ENCODE measurements at regions not wholly inside any gene's neighbourhood (a gene's known extent, or its start where the extent isn't known, plus 50 kb on each side); places are given as distances from the start of the nearest gene placed in this dataset.

- no peaks in the 10 kb centered on the region for H3K4me1 ChIP-seq (ENCODE audit: control insufficient read depth, insufficient read depth, low read length)
- H3K9ac ChIP-seq (ENCODE audit: low read depth, low read length) = no peak overlapping the region
- no peaks in the 10 kb centered on the region for H3K9me3 ChIP-seq (replicated peaks; ENCODE audit: low read length)
- H3K4me3 ChIP-seq (ENCODE audit: low read length) = peak overlapping the region; percentile 61
- peaks cover 44% of the 10 kb centered on the region for H3K27me3 ChIP-seq (ENCODE audit: control insufficient read depth, insufficient read depth, low read length)
- H3K36me3 ChIP-seq (ENCODE audit: insufficient read depth, low read length) = no peaks in the 10 kb centered on the region
- H3K4me2 ChIP-seq (ENCODE audit: low read length) = peak overlapping the region; percentile 77
These were observed 330.0 kb downstream of the HNRNPD start for GRCh38 chr4:82043809-82044137.

- H3K4me3 ChIP-seq (ENCODE audit: low read length) = no peak overlapping the region
- H3K4me1 ChIP-seq (ENCODE audit: control insufficient read depth, insufficient read depth, low read length) = no peaks in the 10 kb centered on the region
- no peaks in the 10 kb centered on the region for H3K9me3 ChIP-seq (replicated peaks; ENCODE audit: low read length)
- H3K4me2 ChIP-seq (ENCODE audit: low read length) = peak overlapping the region; percentile 77
- H3K9ac ChIP-seq (ENCODE audit: low read depth, low read length) = no peak overlapping the region
- peaks cover 44% of the 10 kb centered on the region for H3K27me3 ChIP-seq (ENCODE audit: control insufficient read depth, insufficient read depth, low read length)
- H3K36me3 ChIP-seq (ENCODE audit: insufficient read depth, low read length) = no peaks in the 10 kb centered on the region
These were observed 330.5 kb downstream of the HNRNPD start for GRCh38 chr4:82043081-82043808.

GRCh38 chr4:82042042-82042441 is 331.7 kb downstream of the HNRNPD start:
- peaks cover 44% of the 10 kb centered on the region for H3K27me3 ChIP-seq (ENCODE audit: control insufficient read depth, insufficient read depth, low read length)
- no peak overlapping the region for H3K4me2 ChIP-seq (ENCODE audit: low read length)

GRCh38 chr4:82038936-82039335 is 334.9 kb downstream of the HNRNPD start:
- Histone ChIP-seq H3K4me1 (ENCODE audit: control insufficient read depth, insufficient read depth, low read length) (no peaks in the 10 kb centered on the region), H3K4me3 (ENCODE audit: low read length) (no peak overlapping the region), H3K9ac (ENCODE audit: low read depth, low read length) (no peak overlapping the region), H3K36me3 (ENCODE audit: insufficient read depth, low read length) (no peaks in the 10 kb centered on the region), H3K4me2 (ENCODE audit: low read length) (no peak overlapping the region), H3K27me3 (ENCODE audit: control insufficient read depth, insufficient read depth, low read length) (peaks cover 25% of the 10 kb centered on the region), H3K9me3 (replicated peaks; ENCODE audit: low read length) (no peaks in the 10 kb centered on the region)

More at GRCh38 chr4:82042042-82042441, 331.7 kb downstream of the HNRNPD start:
- Histone ChIP-seq H3K4me1 (ENCODE audit: control insufficient read depth, insufficient read depth, low read length) (no peaks in the 10 kb centered on the region), H3K36me3 (ENCODE audit: insufficient read depth, low read length) (no peaks in the 10 kb centered on the region), H3K4me3 (ENCODE audit: low read length) (no peak overlapping the region), H3K9me3 (replicated peaks; ENCODE audit: low read length) (no peaks in the 10 kb centered on the region), H3K9ac (ENCODE audit: low read depth, low read length) (no peak overlapping the region)

GRCh38 chr4:82036181-82036580 is 337.6 kb downstream of the HNRNPD start:
- Histone ChIP-seq H3K4me1 (ENCODE audit: control insufficient read depth, insufficient read depth, low read length) (no peaks in the 10 kb centered on the region), H3K9me3 (replicated peaks; ENCODE audit: low read length) (no peaks in the 10 kb centered on the region), H3K27me3 (ENCODE audit: control insufficient read depth, insufficient read depth, low read length) (peaks cover 3% of the 10 kb centered on the region), H3K4me3 (ENCODE audit: low read length) (no peak overlapping the region), H3K9ac (ENCODE audit: low read depth, low read length) (no peak overlapping the region), H3K4me2 (ENCODE audit: low read length) (no peak overlapping the region), H3K36me3 (ENCODE audit: insufficient read depth, low read length) (no peaks in the 10 kb centered on the region)

- Histone ChIP-seq H3K36me3 (ENCODE audit: insufficient read depth, low read length) (no peaks in the 10 kb centered on the region), H3K4me3 (ENCODE audit: low read length) (no peak overlapping the region), H3K9me3 (replicated peaks; ENCODE audit: low read length) (no peaks in the 10 kb centered on the region), H3K27me3 (ENCODE audit: control insufficient read depth, insufficient read depth, low read length) (no peaks in the 10 kb centered on the region), H3K9ac (ENCODE audit: low read depth, low read length) (no peak overlapping the region), H3K4me2 (ENCODE audit: low read length) (no peak overlapping the region), H3K4me1 (ENCODE audit: control insufficient read depth, insufficient read depth, low read length) (no peaks in the 10 kb centered on the region)
These were observed 338.9 kb downstream of the HNRNPD start for GRCh38 chr4:82034878-82035277.

- H3K36me3 ChIP-seq (ENCODE audit: insufficient read depth, low read length) = no peaks in the 10 kb centered on the region
- no peak overlapping the region for H3K4me3 ChIP-seq (ENCODE audit: low read length)
- no peak overlapping the region for H3K9ac ChIP-seq (ENCODE audit: low read depth, low read length)
- no peaks in the 10 kb centered on the region for H3K27me3 ChIP-seq (ENCODE audit: control insufficient read depth, insufficient read depth, low read length)
- no peaks in the 10 kb centered on the region for H3K9me3 ChIP-seq (replicated peaks; ENCODE audit: low read length)
- H3K4me2 ChIP-seq (ENCODE audit: low read length) = no peak overlapping the region
- no peaks in the 10 kb centered on the region for H3K4me1 ChIP-seq (ENCODE audit: control insufficient read depth, insufficient read depth, low read length)
These were observed 339.9 kb downstream of the HNRNPD start for GRCh38 chr4:82033862-82034261.

GRCh38 chr4:82031376-82031927 is 342.3 kb downstream of the HNRNPD start:
- Histone ChIP-seq H3K4me2 (ENCODE audit: low read length) (no peak overlapping the region), H3K9ac (ENCODE audit: low read depth, low read length) (no peak overlapping the region), H3K4me1 (ENCODE audit: control insufficient read depth, insufficient read depth, low read length) (no peaks in the 10 kb centered on the region), H3K27me3 (ENCODE audit: control insufficient read depth, insufficient read depth, low read length) (no peaks in the 10 kb centered on the region), H3K36me3 (ENCODE audit: insufficient read depth, low read length) (no peaks in the 10 kb centered on the region), H3K4me3 (ENCODE audit: low read length) (no peak overlapping the region), H3K9me3 (replicated peaks; ENCODE audit: low read length) (no peaks in the 10 kb centered on the region)

- Histone ChIP-seq H3K4me3 (ENCODE audit: low read length) (no peak overlapping the region), H3K27me3 (ENCODE audit: control insufficient read depth, insufficient read depth, low read length) (no peaks in the 10 kb centered on the region), H3K9me3 (replicated peaks; ENCODE audit: low read length) (no peaks in the 10 kb centered on the region), H3K4me1 (ENCODE audit: control insufficient read depth, insufficient read depth, low read length) (no peaks in the 10 kb centered on the region), H3K9ac (ENCODE audit: low read depth, low read length) (no peak overlapping the region), H3K4me2 (ENCODE audit: low read length) (no peak overlapping the region), H3K36me3 (ENCODE audit: insufficient read depth, low read length) (no peaks in the 10 kb centered on the region)
These were observed 356.1 kb downstream of the HNRNPD start for GRCh38 chr4:82017680-82018079.

- H3K9me3 ChIP-seq (replicated peaks; ENCODE audit: low read length) = no peaks in the 10 kb centered on the region
- no peaks in the 10 kb centered on the region for H3K36me3 ChIP-seq (ENCODE audit: insufficient read depth, low read length)
- H3K27me3 ChIP-seq (ENCODE audit: control insufficient read depth, insufficient read depth, low read length) = no peaks in the 10 kb centered on the region
- no peak overlapping the region for H3K9ac ChIP-seq (ENCODE audit: low read depth, low read length)
- H3K4me2 ChIP-seq (ENCODE audit: low read length) = no peak overlapping the region
- no peaks in the 10 kb centered on the region for H3K4me1 ChIP-seq (ENCODE audit: control insufficient read depth, insufficient read depth, low read length)
- no peak overlapping the region for H3K4me3 ChIP-seq (ENCODE audit: low read length)
These were observed 368.6 kb downstream of the HNRNPD start for GRCh38 chr4:82005158-82005557.

- Histone ChIP-seq H3K27me3 (ENCODE audit: control insufficient read depth, insufficient read depth, low read length) (no peaks in the 10 kb centered on the region), H3K9me3 (replicated peaks; ENCODE audit: low read length) (no peaks in the 10 kb centered on the region), H3K36me3 (ENCODE audit: insufficient read depth, low read length) (no peaks in the 10 kb centered on the region), H3K4me2 (ENCODE audit: low read length) (no peak overlapping the region), H3K4me1 (ENCODE audit: control insufficient read depth, insufficient read depth, low read length) (no peaks in the 10 kb centered on the region), H3K4me3 (ENCODE audit: low read length) (no peak overlapping the region), H3K9ac (ENCODE audit: low read depth, low read length) (no peak overlapping the region)
These were observed 376.5 kb downstream of the HNRNPD start for GRCh38 chr4:81997313-81997712.

GRCh38 chr4:81990898-81991297 is 382.9 kb downstream of the HNRNPD start:
- H3K4me1 ChIP-seq (ENCODE audit: control insufficient read depth, insufficient read depth, low read length) = no peaks in the 10 kb centered on the region
- H3K9ac ChIP-seq (ENCODE audit: low read depth, low read length) = no peak overlapping the region
- H3K4me3 ChIP-seq (ENCODE audit: low read length) = no peak overlapping the region
- no peaks in the 10 kb centered on the region for H3K27me3 ChIP-seq (ENCODE audit: control insufficient read depth, insufficient read depth, low read length)
- H3K4me2 ChIP-seq (ENCODE audit: low read length) = no peak overlapping the region
- no peaks in the 10 kb centered on the region for H3K36me3 ChIP-seq (ENCODE audit: insufficient read depth, low read length)
- H3K9me3 ChIP-seq (replicated peaks; ENCODE audit: low read length) = no peaks in the 10 kb centered on the region

Data from skeletal muscle satellite cell (primary cell).